WI38 (cell line): ENCODE measurements at regions not wholly inside any gene's neighbourhood (a gene's known extent, or its start where the extent isn't known, plus 50 kb on each side); places are given as distances from the start of the nearest gene placed in this dataset.

Experiments
- H3K4me3 ChIP-seq: 2 replicates; pipeline ENCODE4 v1.5.1; 2011; ENCODE audit warnings: low read depth, mild to moderate bottlenecking, control low read depth, low read length
- CTCF ChIP-seq: IDR thresholded peaks from 2 replicates; pipeline ENCODE4 v1.5.1; 2012; ENCODE audit warnings: low read depth, mild to moderate bottlenecking, control low read depth, low read length

GRCh38 chr6:139764498-139764986 is 390.1 kb upstream of the CITED2 start:
- no peak overlapping the region for H3K4me3 ChIP-seq
- TF ChIP-seq CTCF: no peak

- no peak for TF ChIP-seq CTCF
- no peak overlapping the region for H3K4me3 ChIP-seq
Observed at GRCh38 chr6:139763468-139764210, 389.2 kb upstream of the CITED2 start.

- no peak overlapping the region for H3K4me3 ChIP-seq
- no peak for TF ChIP-seq CTCF
Observed at GRCh38 chr6:139762587-139763031, 388.2 kb upstream of the CITED2 start.

GRCh38 chr6:139760128-139760527 is 385.7 kb upstream of the CITED2 start:
- no peak for TF ChIP-seq CTCF
- H3K4me3 ChIP-seq: no peak overlapping the region

GRCh38 chr6:139759086-139759485 is 384.6 kb upstream of the CITED2 start:
- H3K4me3 ChIP-seq: no peak overlapping the region
- no peak for TF ChIP-seq CTCF

GRCh38 chr6:139758209-139758611 is 383.8 kb upstream of the CITED2 start:
- TF ChIP-seq CTCF: no peak
- H3K4me3 ChIP-seq: no peak overlapping the region

- no peak for TF ChIP-seq CTCF
- H3K4me3 ChIP-seq: no peak overlapping the region
Observed at GRCh38 chr6:139757784-139758183, 383.3 kb upstream of the CITED2 start.
